ENCODE measurements at regions not wholly inside any gene's neighbourhood (a gene's known extent, or its start where the extent isn't known, plus 50 kb on each side); places are given as distances from the start of the nearest gene placed in this dataset.

DNA sequence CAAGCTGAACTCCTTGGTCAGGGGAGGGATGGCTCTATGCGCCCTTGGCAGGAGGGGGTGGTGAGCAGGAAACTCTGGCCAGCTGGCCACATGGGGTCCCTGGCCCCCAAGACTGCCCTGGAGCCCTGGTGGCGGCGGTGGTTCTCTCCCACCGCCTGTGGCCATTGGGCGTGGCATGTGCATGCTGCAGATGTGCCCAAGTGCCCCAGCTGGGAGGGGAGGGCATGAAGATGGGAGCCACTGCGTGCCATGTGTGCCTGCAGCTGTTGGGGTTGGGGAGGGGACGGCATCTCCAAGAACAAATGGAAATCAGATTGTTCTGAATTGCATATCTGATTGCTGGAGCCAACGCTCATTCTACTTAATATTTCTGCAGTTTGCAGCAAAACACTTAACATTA lies 115.7 kb upstream of the IGF1 start:
- no peak for TF ChIP-seq POLR2A (IDR thresholded peaks at IDR 0.05; ENCODE audit: extremely low read depth, insufficient read length)
- TF ChIP-seq, protein P1, sequence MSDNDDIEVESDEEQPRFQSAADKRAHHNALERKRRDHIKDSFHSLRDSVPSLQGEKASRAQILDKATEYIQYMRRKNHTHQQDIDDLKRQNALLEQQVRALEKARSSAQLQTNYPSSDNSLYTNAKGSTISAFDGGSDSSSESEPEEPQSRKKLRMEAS (IDR thresholded peaks at IDR 0.05; ENCODE audit: low read depth, low read length): no peak
- TF ChIP-seq CTCF (IDR thresholded peaks at IDR 0.05; ENCODE audit: low read depth, low read length): no peak
- no peak for TF ChIP-seq MYC (IDR thresholded peaks at IDR 0.05; ENCODE audit: low read depth, low read length)
- no peak overlapping the region for H3K4me3 ChIP-seq (ENCODE audit: low read depth, low read length)
- no peak for DNase-seq (ENCODE audit: low read depth)

- TF ChIP-seq CTCF (IDR thresholded peaks at IDR 0.05; ENCODE audit: low read depth, low read length) (no peak), POLR2A (IDR thresholded peaks at IDR 0.05; ENCODE audit: extremely low read depth, insufficient read length) (no peak), MYC (IDR thresholded peaks at IDR 0.05; ENCODE audit: low read depth, low read length) (no peak)
- TF ChIP-seq, protein P1 (IDR thresholded peaks at IDR 0.05; ENCODE audit: low read depth, low read length): no peak
- DNase-seq (ENCODE audit: low read depth): no peak
- no peak overlapping the region for H3K4me3 ChIP-seq (ENCODE audit: low read depth, low read length)
These were observed 115.0 kb upstream of the IGF1 start for GRCh38 chr12:102595315-102595714.

- TF ChIP-seq, protein P1 (IDR thresholded peaks at IDR 0.05; ENCODE audit: low read depth, low read length): no peak
- no peak for TF ChIP-seq CTCF (IDR thresholded peaks at IDR 0.05; ENCODE audit: low read depth, low read length)
- no peak for TF ChIP-seq POLR2A (IDR thresholded peaks at IDR 0.05; ENCODE audit: extremely low read depth, insufficient read length)
- no peak for TF ChIP-seq MYC (IDR thresholded peaks at IDR 0.05; ENCODE audit: low read depth, low read length)
- DNase-seq (ENCODE audit: low read depth): no peak
- H3K4me3 ChIP-seq (ENCODE audit: low read depth, low read length): no peak overlapping the region
These were observed 112.8 kb upstream of the IGF1 start for GRCh38 chr12:102593134-102593533.

DNA sequence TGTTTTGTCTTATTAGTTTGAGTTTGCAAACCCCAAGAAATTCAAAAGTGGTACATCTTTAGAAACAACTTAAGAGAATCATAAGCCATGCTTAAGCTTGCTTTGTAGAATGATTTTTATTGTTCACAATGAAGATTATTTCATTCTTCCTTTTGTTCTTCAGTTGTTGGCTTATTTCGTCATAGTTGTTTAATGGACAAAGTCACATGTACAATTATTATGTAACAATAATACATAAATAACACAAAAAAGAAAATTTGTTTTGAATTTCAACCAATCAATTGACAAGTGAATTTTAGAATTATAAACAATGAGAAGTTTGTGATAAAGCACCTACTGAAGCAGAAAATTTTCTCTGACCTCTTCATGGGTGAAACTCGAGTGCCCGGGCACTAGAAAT lies 111.8 kb upstream of the IGF1 start:
- H3K4me3 ChIP-seq (ENCODE audit: low read depth, low read length): no peak overlapping the region
- TF ChIP-seq POLR2A (IDR thresholded peaks at IDR 0.05; ENCODE audit: extremely low read depth, insufficient read length) (no peak), MYC (IDR thresholded peaks at IDR 0.05; ENCODE audit: low read depth, low read length) (no peak), CTCF (IDR thresholded peaks at IDR 0.05; ENCODE audit: low read depth, low read length) (no peak)
- TF ChIP-seq, protein P1 (IDR thresholded peaks at IDR 0.05; ENCODE audit: low read depth, low read length): no peak
- DNase-seq (ENCODE audit: low read depth): no peak

DNA sequence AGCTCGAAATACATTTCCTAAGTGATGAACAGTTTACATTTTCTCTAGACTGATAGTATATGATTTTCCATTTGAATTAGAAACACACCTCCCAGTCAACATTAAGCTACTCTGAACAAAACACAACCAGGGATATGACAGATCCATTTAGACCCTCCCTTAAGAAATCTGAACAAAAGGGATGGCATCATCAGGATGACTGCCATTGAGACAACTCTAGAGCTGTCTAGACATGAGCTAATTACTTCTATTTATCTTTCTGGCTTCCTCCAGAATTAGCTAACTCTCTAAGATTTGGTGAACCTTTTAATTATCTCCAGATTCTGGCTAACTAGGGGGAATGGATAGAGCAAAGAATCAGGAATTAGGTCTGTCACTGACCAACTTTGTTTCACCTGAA lies 92.9 kb upstream of the IGF1 start:
- no peak for DNase-seq (ENCODE audit: low read depth)
- no peak overlapping the region for H3K4me3 ChIP-seq (ENCODE audit: low read depth, low read length)
- no peak for TF ChIP-seq CTCF (IDR thresholded peaks at IDR 0.05; ENCODE audit: low read depth, low read length)
- no peak for TF ChIP-seq MYC (IDR thresholded peaks at IDR 0.05; ENCODE audit: low read depth, low read length)
- no peak for TF ChIP-seq POLR2A (IDR thresholded peaks at IDR 0.05; ENCODE audit: extremely low read depth, insufficient read length)
- TF ChIP-seq, protein P1 (IDR thresholded peaks at IDR 0.05; ENCODE audit: low read depth, low read length): no peak

GRCh38 chr12:102571889-102572288 lies 91.5 kb upstream of the IGF1 start:
- H3K4me3 ChIP-seq (ENCODE audit: low read depth, low read length): no peak overlapping the region
- TF ChIP-seq, protein P1 (IDR thresholded peaks at IDR 0.05; ENCODE audit: low read depth, low read length): no peak
- no peak for TF ChIP-seq CTCF (IDR thresholded peaks at IDR 0.05; ENCODE audit: low read depth, low read length)
- no peak for TF ChIP-seq MYC (IDR thresholded peaks at IDR 0.05; ENCODE audit: low read depth, low read length)
- no peak for TF ChIP-seq POLR2A (IDR thresholded peaks at IDR 0.05; ENCODE audit: extremely low read depth, insufficient read length)
- DNase-seq (ENCODE audit: low read depth): no peak

Data from NB4 (cell line).